Smooth muscle cell (in vitro differentiated cells): ENCODE measurements at regions not wholly inside any gene's neighbourhood (a gene's known extent, or its start where the extent isn't known, plus 50 kb on each side); places are given as distances from the start of the nearest gene placed in this dataset.

Experiments used
- DNase-seq: peaks from one replicate; lab custom pipeline; 2025; ENCODE audit not compliant: unreplicated experiment; lab: John Stamatoyannopoulos, UW
- H2AFZ ChIP-seq: fragments of 200-600 bp; sonication (generic); 2 replicates; pipeline ENCODE4 v1.6.0; 2016; ENCODE audit warnings: antibody characterized with exemption, low read depth, mild to moderate bottlenecking
- H3F3A ChIP-seq: fragments of 200-600 bp; sonication (generic); 2 replicates; pipeline ENCODE4 v1.6.0; 2017; ENCODE audit warnings: antibody characterized with exemption, low read depth
- H3K27ac ChIP-seq: fragments of 200-600 bp; sonication (generic); 2 replicates; pipeline ENCODE4 v1.5.1; 2016; ENCODE audit warnings: low read depth, mild to moderate bottlenecking
- H3K27me3 ChIP-seq: fragments of 200-600 bp; sonication (generic); 2 replicates; pipeline ENCODE4 v1.6.1; 2016; ENCODE audit warnings: low read depth, mild to moderate bottlenecking
- H3K36me3 ChIP-seq: fragments of 200-600 bp; sonication (generic); 2 replicates; pipeline ENCODE4 v1.5.1; 2016; ENCODE audit warnings: low read depth
- H3K4me1 ChIP-seq: fragments of 200-600 bp; sonication (generic); 2 replicates; pipeline ENCODE4 v1.5.1; 2016; ENCODE audit warnings: low read depth
- H3K4me2 ChIP-seq: fragments of 200-600 bp; sonication (generic); 2 replicates; pipeline ENCODE4 v1.6.0; 2016; ENCODE audit warnings: mild to moderate bottlenecking
- H3K4me3 ChIP-seq: fragments of 200-600 bp; sonication (generic); 2 replicates; pipeline ENCODE4 v1.5.1; 2016; ENCODE audit warnings: mild to moderate bottlenecking
- H3K79me2 ChIP-seq: fragments of 200-600 bp; sonication (generic); 2 replicates; pipeline ENCODE4 v1.6.0; 2016; ENCODE audit warnings: low read depth, mild to moderate bottlenecking
- H3K9ac ChIP-seq: fragments of 200-600 bp; sonication (generic); 2 replicates; pipeline ENCODE4 v1.6.0; 2016; ENCODE audit warnings: low read depth
- H3K9me3 ChIP-seq: fragments of 200-600 bp; sonication (generic); replicated peaks from 2 replicates; pipeline ENCODE4 v1.5.1; 2016; ENCODE audit warnings: low read depth
- H4K20me1 ChIP-seq: fragments of 200-600 bp; sonication (generic); 2 replicates; pipeline ENCODE4 v1.6.0; 2016; ENCODE audit warnings: low read depth
- CTCF ChIP-seq: fragments of 200-600 bp; sonication (generic); IDR thresholded peaks from 2 replicates; pipeline ENCODE4 v1.5.1; 2017; ENCODE audit warnings: borderline replicate concordance, mild to moderate bottlenecking, antibody characterized with exemption; ENCODE audit not compliant: insufficient read depth, poor library complexity, severe bottlenecking
- WGBS: methylation state at CpG from one replicate; pipeline ENCODE4 v1.1.7; 2016; ENCODE audit warnings: low lambda C conversion rate; 5-methylcytosine and 5-hydroxymethylcytosine counted together

GRCh38 chr9:87086221-87086818 lies 139.0 kb upstream of the GAS1 start:
- H3K9me3 ChIP-seq: no peaks in the 10 kb centered on the region
- no peak overlapping the region for H2AFZ ChIP-seq
- no peaks in the 10 kb centered on the region for H4K20me1 ChIP-seq
- H3K36me3 ChIP-seq: no peaks in the 10 kb centered on the region
- H3K9ac ChIP-seq: no peak overlapping the region
- H3K79me2 ChIP-seq: no peaks in the 10 kb centered on the region
- DNase-seq: no peak
- no peak overlapping the region for H3K27ac ChIP-seq
- H3F3A ChIP-seq: peaks cover 4% of the 10 kb centered on the region
- no peak overlapping the region for H3K4me2 ChIP-seq
- H3K27me3 ChIP-seq: no peaks in the 10 kb centered on the region
- no peak overlapping the region for H3K4me3 ChIP-seq
- peaks cover under 1% of the 10 kb centered on the region for H3K4me1 ChIP-seq
- 86% methylated on average over 8 of the region's 8 CpGs for WGBS
- TF ChIP-seq CTCF: no peak

- no peak for DNase-seq
- Histone ChIP-seq H3K4me3 (no peak overlapping the region), H3K79me2 (no peaks in the 10 kb centered on the region), H3F3A (no peaks in the 10 kb centered on the region), H3K9ac (no peak overlapping the region), H3K27me3 (no peaks in the 10 kb centered on the region), H3K36me3 (no peaks in the 10 kb centered on the region), H3K27ac (no peak overlapping the region), H2AFZ (no peak overlapping the region), H3K4me1 (no peaks in the 10 kb centered on the region), H4K20me1 (no peaks in the 10 kb centered on the region), H3K9me3 (no peaks in the 10 kb centered on the region), H3K4me2 (no peak overlapping the region)
- no peak for TF ChIP-seq CTCF
These were observed 139.9 kb upstream of the GAS1 start for GRCh38 chr9:87087197-87087596.

- no peak for TF ChIP-seq CTCF
- no peaks in the 10 kb centered on the region for H3K27me3 ChIP-seq
- no peak overlapping the region for H3K27ac ChIP-seq
- H3F3A ChIP-seq: no peaks in the 10 kb centered on the region
- H3K4me2 ChIP-seq: no peak overlapping the region
- H3K36me3 ChIP-seq: no peaks in the 10 kb centered on the region
- H4K20me1 ChIP-seq: no peaks in the 10 kb centered on the region
- no peaks in the 10 kb centered on the region for H3K4me1 ChIP-seq
- H3K9ac ChIP-seq: no peak overlapping the region
- H2AFZ ChIP-seq: no peak overlapping the region
- H3K79me2 ChIP-seq: no peaks in the 10 kb centered on the region
- no peak for DNase-seq
- no peak overlapping the region for H3K4me3 ChIP-seq
- no peaks in the 10 kb centered on the region for H3K9me3 ChIP-seq
- WGBS: 100% methylated on average over 1 of the region's 1 CpG
These were observed 140.9 kb upstream of the GAS1 start for GRCh38 chr9:87088192-87088591.

GRCh38 chr9:87088621-87089365 lies 141.5 kb upstream of the GAS1 start:
- Histone ChIP-seq H2AFZ (no peak overlapping the region), H3K27me3 (no peaks in the 10 kb centered on the region), H3K9ac (no peak overlapping the region), H4K20me1 (no peaks in the 10 kb centered on the region), H3K9me3 (no peaks in the 10 kb centered on the region), H3F3A (no peaks in the 10 kb centered on the region), H3K4me1 (no peaks in the 10 kb centered on the region), H3K79me2 (no peaks in the 10 kb centered on the region), H3K4me3 (no peak overlapping the region), H3K36me3 (no peaks in the 10 kb centered on the region), H3K4me2 (no peak overlapping the region), H3K27ac (no peak overlapping the region)
- DNase-seq: no peak
- 93% methylated on average over 5 of the region's 5 CpGs for WGBS
- TF ChIP-seq CTCF: no peak
